T-helper 1 cell treated with Interleukin-12 subunit alpha and Interleukin-12 subunit beta and Interleukin-4 antibody, amounts not matched to agents 30 ng/mL and 1 ng/mL, for 36 hours (primary cell): ENCODE measurements at regions not wholly inside any gene's neighbourhood (a gene's known extent, or its start where the extent isn't known, plus 50 kb on each side); places are given as distances from the start of the nearest gene placed in this dataset.

Source experiments
- intact Hi-C: fragments of 100-400 bp; cut with micrococcal nuclease; formaldehyde crosslinking; loops from one replicate; pipeline ENCODE4 v1.15.1; 2024

GRCh38 chr5:124647352-124647751 lies 99.1 kb downstream of the ZNF608 start:
- intact Hi-C loops, result no loop called here

DNA sequence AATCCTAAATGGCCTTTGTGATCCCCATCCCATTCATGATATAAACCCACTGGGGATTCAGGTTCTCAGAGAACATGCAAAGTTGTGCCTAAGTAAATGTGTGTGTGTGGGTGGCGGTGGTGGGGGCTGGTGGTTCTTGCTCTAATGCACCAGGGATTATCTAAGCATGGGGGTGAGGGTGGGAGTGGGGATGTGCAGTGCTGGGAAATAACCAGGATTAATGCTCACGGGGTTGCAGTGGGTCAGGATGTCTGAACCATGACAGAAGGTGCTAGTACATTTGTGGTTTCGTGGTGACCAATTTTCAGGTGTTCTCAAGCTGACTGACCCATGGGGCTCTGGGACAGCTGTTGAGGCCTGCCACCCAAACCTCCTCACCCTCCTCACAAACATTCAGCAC lies 101.0 kb downstream of the ZNF608 start:
- intact Hi-C loops, result no loop called here

GRCh38 chr5:124644582-124644981 lies 101.9 kb downstream of the ZNF608 start:
- intact Hi-C loops, result no loop called here

DNA sequence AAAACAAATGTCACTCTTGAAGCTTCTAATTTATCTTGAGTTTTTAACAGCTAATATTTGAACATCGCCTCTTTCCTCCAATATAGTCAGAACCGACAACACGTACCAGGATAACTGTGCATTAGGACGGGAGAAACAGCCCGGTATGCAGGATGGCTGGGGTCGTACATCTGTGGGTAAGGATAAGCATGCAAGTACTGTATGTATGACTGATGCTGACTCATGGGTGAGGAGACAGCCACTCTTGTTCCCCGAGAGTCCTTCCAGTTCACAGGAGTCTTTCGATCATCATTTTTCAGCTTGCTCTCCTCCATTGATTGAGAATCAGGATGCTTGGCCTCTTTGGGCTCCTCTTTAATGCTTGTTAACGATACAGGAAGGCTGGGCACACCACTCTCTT lies 102.3 kb downstream of the ZNF608 start:
- intact Hi-C loops, result no loop called here

- intact Hi-C loops, result no loop called here
Observed at GRCh38 chr5:124643336-124643735, 103.1 kb downstream of the ZNF608 start.

GRCh38 chr5:124642151-124642550 lies 104.3 kb downstream of the ZNF608 start:
- intact Hi-C loops, result no loop called here

GRCh38 chr5:124641154-124641792 lies 105.2 kb downstream of the ZNF608 start:
- intact Hi-C loops, result no loop called here

DNA sequence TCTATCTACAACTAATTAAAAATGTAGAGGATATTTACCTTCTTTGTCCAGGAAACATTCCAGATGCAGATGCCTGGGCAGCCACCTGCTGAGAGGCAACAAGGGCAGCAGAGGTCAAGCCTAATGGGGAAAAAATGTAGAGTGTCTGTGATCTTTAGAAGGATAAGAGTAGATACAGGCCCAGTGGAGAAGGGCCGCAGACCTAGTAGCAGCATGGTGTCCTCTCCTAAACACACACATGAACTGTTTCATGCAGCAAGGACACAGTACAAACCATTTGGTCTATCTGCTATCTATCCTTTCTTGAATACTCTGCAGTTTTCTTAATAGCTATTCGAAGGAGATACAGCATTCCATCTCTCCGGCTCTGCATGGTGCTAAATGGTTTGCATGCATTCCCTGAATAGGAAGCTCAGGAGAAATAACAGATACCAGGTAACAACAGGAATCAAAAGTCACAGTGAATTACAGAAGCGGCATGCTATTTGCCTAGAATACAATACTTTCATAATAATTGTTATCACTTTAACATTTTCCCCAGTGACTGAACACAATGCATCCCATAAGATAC lies 107.3 kb downstream of the ZNF608 start:
- intact Hi-C loops, result no loop called here

DNA sequence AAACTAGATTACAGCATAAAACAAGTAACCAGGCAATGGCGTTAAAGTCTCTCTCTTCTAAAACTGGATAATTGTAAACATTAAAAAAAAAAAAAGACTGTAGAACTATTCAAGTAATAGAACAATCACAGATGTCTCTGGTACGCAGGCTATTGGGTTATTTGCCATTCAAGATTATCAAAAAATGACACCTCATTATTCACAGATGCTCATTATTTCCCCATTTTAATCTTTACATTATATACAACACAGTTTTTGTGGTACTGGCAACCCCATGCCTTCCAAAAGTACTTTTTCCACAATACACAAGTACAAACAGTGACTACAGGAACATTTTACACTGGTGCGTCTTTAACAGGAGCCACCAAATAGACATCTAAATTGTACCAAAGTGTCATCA lies 109.4 kb downstream of the ZNF608 start:
- intact Hi-C loops, result no loop called here

GRCh38 chr5:124634741-124635323 lies 111.6 kb downstream of the ZNF608 start:
- intact Hi-C loops, result no loop called here

GRCh38 chr5:124634228-124634739 lies 112.2 kb downstream of the ZNF608 start:
- intact Hi-C loops, result no loop called here

- intact Hi-C loops, result no loop called here
Observed at GRCh38 chr5:124633209-124633608, 113.2 kb downstream of the ZNF608 start.

DNA sequence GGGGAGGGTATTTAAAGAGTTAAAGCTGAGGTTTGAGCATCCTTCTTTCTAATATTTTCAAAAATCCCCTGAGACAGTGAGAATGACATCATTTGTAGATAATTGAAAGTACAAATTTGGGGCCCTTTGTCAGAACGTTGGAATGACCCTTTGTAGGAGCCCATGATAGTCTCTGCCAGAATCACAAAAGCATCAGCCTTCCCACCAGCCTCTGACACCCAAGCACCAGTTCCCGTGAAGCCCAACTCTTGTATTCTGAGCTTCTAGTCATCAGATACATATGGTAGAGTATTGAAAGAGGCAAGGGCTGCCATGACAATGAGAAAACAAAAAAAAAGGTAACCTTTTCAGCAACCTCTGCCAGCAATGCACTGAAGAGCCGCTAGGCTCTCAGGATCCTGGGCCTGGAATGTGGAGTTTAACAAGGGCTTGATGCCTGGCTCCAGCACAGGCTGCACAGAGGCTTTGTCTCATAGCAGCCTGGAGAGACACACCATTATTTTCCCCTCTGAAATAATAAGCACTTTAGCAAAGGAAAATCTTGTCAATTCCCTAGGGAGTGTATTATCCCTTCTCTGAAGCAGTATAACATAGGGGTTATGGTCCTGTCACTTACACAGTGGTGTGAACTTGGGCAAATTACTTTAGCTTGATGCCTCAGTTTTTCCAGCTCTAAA lies 114.4 kb downstream of the ZNF608 start:
- intact Hi-C loops, result no loop called here

- intact Hi-C loops, result no loop called here
Observed at GRCh38 chr5:124630767-124631704, 115.4 kb downstream of the ZNF608 start.

DNA sequence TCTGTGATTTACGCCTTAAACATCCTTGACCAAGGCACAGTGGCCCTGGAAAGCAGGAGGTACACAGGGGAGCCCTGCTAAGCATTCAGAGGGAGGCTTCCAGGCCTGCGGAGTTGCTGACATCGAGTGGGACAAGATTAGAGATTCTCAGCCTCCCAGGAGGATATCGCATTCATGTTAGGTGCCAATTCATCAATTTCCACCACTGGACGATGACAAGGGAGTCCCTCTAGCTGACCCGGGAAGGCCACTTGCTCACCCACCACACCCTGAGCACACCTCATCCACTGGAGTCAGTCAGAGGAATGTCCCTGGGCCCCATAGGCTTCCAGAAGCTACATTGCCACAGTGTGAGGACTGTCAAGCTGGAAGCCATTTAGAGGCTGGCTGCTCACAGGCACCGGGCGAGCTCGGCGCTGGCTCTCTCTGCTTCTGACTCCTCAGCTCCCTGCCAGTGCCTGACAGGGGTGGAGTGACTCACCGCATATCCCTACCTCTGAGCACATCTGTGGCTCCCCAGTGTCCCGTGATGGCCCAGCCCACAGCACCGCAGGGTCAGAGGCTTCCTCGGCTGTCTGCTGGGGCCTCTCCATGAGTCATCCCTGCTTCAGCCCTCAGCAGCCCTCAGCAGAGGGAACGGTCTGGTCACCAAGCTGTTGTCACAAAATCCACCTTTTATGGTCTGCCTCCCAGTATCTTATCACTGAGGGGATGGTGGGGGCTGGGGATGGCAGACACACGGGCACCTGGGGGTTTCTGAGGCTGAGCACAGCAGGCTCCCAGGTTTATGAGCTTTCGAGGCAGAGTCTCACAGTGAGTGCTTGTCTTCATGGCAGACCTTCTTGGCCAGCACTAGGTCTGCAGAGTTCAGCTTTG lies 117.5 kb downstream of the ZNF608 start:
- intact Hi-C loops, result no loop called here

GRCh38 chr5:124627815-124628595 lies 118.4 kb downstream of the ZNF608 start:
- intact Hi-C loops, result no loop called here

GRCh38 chr5:124626053-124626452 lies 120.4 kb downstream of the ZNF608 start:
- intact Hi-C loops, result no loop called here

GRCh38 chr5:124623265-124623664 lies 123.2 kb downstream of the ZNF608 start:
- intact Hi-C loops, result no loop called here

- intact Hi-C loops, result no loop called here
Observed at GRCh38 chr5:124622851-124623250, 123.6 kb downstream of the ZNF608 start.
